Neural progenitor cell (in vitro differentiated cells): ENCODE measurements at regions not wholly inside any gene's neighbourhood (a gene's known extent, or its start where the extent isn't known, plus 50 kb on each side); places are given as distances from the start of the nearest gene placed in this dataset.

Source experiments
- DNase-seq: peaks from one replicate; pipeline ENCODE4 v3.0.0-alpha.2; 2016; ENCODE audit warnings: low spot score
- H2AFZ ChIP-seq: fragments of 200-600 bp; sonication (generic); replicated peaks from 2 replicates; pipeline ENCODE4 v1.6.1; 2016; ENCODE audit warnings: antibody characterized with exemption
- H3F3A ChIP-seq: fragments of 200-600 bp; sonication (generic); 2 replicates; pipeline ENCODE4 v1.6.1; 2016; ENCODE audit warnings: antibody characterized with exemption, low read depth
- H3K27ac ChIP-seq: fragments of 200-600 bp; sonication (generic); 2 replicates; pipeline ENCODE4 v1.5.1; 2016; ENCODE audit warnings: mild to moderate bottlenecking
- H3K27me3 ChIP-seq: fragments of 200-600 bp; sonication (generic); 2 replicates; pipeline ENCODE4 v1.6.1; 2016; ENCODE audit warnings: mild to moderate bottlenecking, moderate library complexity
- H3K36me3 ChIP-seq: fragments of 200-600 bp; sonication (generic); 2 replicates; pipeline ENCODE4 v1.5.1; 2016
- H3K4me1 ChIP-seq: fragments of 200-600 bp; sonication (generic); 2 replicates; pipeline ENCODE4 v1.6.1; 2016; ENCODE audit warnings: mixed run types
- H3K4me2 ChIP-seq: fragments of 200-600 bp; sonication (generic); 2 replicates; pipeline ENCODE4 v1.6.1; 2016
- H3K4me3 ChIP-seq: fragments of 200-600 bp; sonication (generic); 2 replicates; pipeline ENCODE4 v1.5.1; 2016
- H3K79me2 ChIP-seq: fragments of 200-600 bp; sonication (generic); 2 replicates; pipeline ENCODE4 v1.6.1; 2016; ENCODE audit warnings: low read depth
- H3K9ac ChIP-seq: fragments of 200-600 bp; sonication (generic); 2 replicates; pipeline ENCODE4 v1.6.1; 2016
- H3K9me3 ChIP-seq: fragments of 200-600 bp; sonication (generic); 2 replicates; pipeline ENCODE4 v1.5.1; 2016; ENCODE audit warnings: low read depth
- H4K20me1 ChIP-seq: fragments of 200-600 bp; sonication (generic); 2 replicates; pipeline ENCODE4 v1.6.1; 2016; ENCODE audit warnings: low read depth
- H3K27ac Mint-ChIP-seq: 3 replicates; pipeline ENCODE4 v1.8.0; 2021; ENCODE audit warnings: mixed read lengths
- H3K27me3 Mint-ChIP-seq: 2 replicates; pipeline ENCODE4 v1.8.0; 2022; ENCODE audit warnings: low read depth, mild to moderate bottlenecking, inconsistent platforms, moderate library complexity, mixed read lengths; ENCODE audit not compliant: insufficient read depth
- H3K36me3 Mint-ChIP-seq: 3 replicates; pipeline ENCODE4 v1.8.0; 2021; ENCODE audit warnings: mixed read lengths
- H3K4me1 Mint-ChIP-seq: 3 replicates; pipeline ENCODE4 v1.8.0; 2021; ENCODE audit warnings: mixed read lengths
- H3K4me3 Mint-ChIP-seq: 3 replicates; pipeline ENCODE4 v1.8.0; 2021; ENCODE audit warnings: mild to moderate bottlenecking, moderate library complexity, mixed read lengths
- H3K9me3 Mint-ChIP-seq: 3 replicates; pipeline ENCODE4 v1.8.0; 2020; ENCODE audit warnings: mixed read lengths
- CTCF ChIP-seq: fragments of 200-600 bp; sonication (generic); IDR thresholded peaks from 2 replicates; pipeline ENCODE4 v1.5.1; 2017; ENCODE audit warnings: antibody characterized with exemption, mild to moderate bottlenecking
- EZH2 ChIP-seq: fragments of 200-600 bp; sonication (generic); IDR thresholded peaks from 2 replicates; pipeline ENCODE4 v1.6.1; 2017; ENCODE audit warnings: antibody characterized with exemption, mild to moderate bottlenecking, moderate library complexity
- EZH2phosphoT487 ChIP-seq: fragments of 200-600 bp; sonication (generic); IDR thresholded peaks from 2 replicates; pipeline ENCODE4 v1.6.1; 2017; ENCODE audit warnings: antibody characterized with exemption

GRCh38 chr9:86724529-86724928 is 222.8 kb downstream of the GAS1 start:
- Histone ChIP-seq H3K4me3 (no peak overlapping the region), H3K9me3 (no peaks in the 10 kb centered on the region), H3F3A (no peaks in the 10 kb centered on the region), H3K4me2 (no peak overlapping the region), H3K9ac (no peak overlapping the region), H2AFZ (no peak overlapping the region), H4K20me1 (no peaks in the 10 kb centered on the region), H3K27me3 (no peaks in the 10 kb centered on the region), H3K79me2 (no peaks in the 10 kb centered on the region), H3K27ac (no peak overlapping the region), H3K4me1 (no peaks in the 10 kb centered on the region), H3K36me3 (no peaks in the 10 kb centered on the region)
- Mint-ChIP-seq H3K27me3 (no peaks in the 10 kb centered on the region), H3K4me1 (peaks cover 10% of the 10 kb centered on the region), H3K36me3 (no peaks in the 10 kb centered on the region), H3K4me3 (no peak overlapping the region), H3K27ac (no peak overlapping the region), H3K9me3 (no peaks in the 10 kb centered on the region)
- no peak for TF ChIP-seq EZH2
- no peak for TF ChIP-seq EZH2phosphoT487
- no peak for TF ChIP-seq CTCF
- no peak for DNase-seq

GRCh38 chr9:86723346-86723745 is 224.0 kb downstream of the GAS1 start:
- Histone ChIP-seq H3F3A (no peaks in the 10 kb centered on the region), H3K4me2 (no peak overlapping the region), H4K20me1 (no peaks in the 10 kb centered on the region), H3K9me3 (no peaks in the 10 kb centered on the region), H3K9ac (no peak overlapping the region), H3K79me2 (no peaks in the 10 kb centered on the region), H3K27ac (no peak overlapping the region), H3K4me3 (no peak overlapping the region), H3K36me3 (no peaks in the 10 kb centered on the region), H3K27me3 (no peaks in the 10 kb centered on the region), H2AFZ (peak overlapping the region; percentile 27), H3K4me1 (no peaks in the 10 kb centered on the region)
- DNase-seq, result no peak
- Mint-ChIP-seq H3K4me1 (peaks cover 10% of the 10 kb centered on the region), H3K36me3 (no peaks in the 10 kb centered on the region), H3K9me3 (no peaks in the 10 kb centered on the region), H3K27ac (no peak overlapping the region), H3K4me3 (no peak overlapping the region), H3K27me3 (no peaks in the 10 kb centered on the region)
- TF ChIP-seq EZH2phosphoT487 (no peak), CTCF (no peak), EZH2 (no peak)

GRCh38 chr9:86722706-86723075 is 224.6 kb downstream of the GAS1 start:
- Histone ChIP-seq H3F3A (no peaks in the 10 kb centered on the region), H3K27ac (no peak overlapping the region), H4K20me1 (no peaks in the 10 kb centered on the region), H3K79me2 (no peaks in the 10 kb centered on the region), H3K9ac (no peak overlapping the region), H3K4me1 (no peaks in the 10 kb centered on the region), H3K27me3 (no peaks in the 10 kb centered on the region), H3K36me3 (no peaks in the 10 kb centered on the region), H3K4me3 (no peak overlapping the region), H3K4me2 (no peak overlapping the region), H3K9me3 (no peaks in the 10 kb centered on the region), H2AFZ (peak overlapping the region; percentile 27)
- H3K4me3 Mint-ChIP-seq, result no peak overlapping the region
- H3K9me3 Mint-ChIP-seq, result no peaks in the 10 kb centered on the region
- no peaks in the 10 kb centered on the region for H3K27me3 Mint-ChIP-seq
- no peak overlapping the region for H3K27ac Mint-ChIP-seq
- H3K36me3 Mint-ChIP-seq, result no peaks in the 10 kb centered on the region
- peaks cover 10% of the 10 kb centered on the region for H3K4me1 Mint-ChIP-seq
- DNase-seq, result no peak
- no peak for TF ChIP-seq EZH2
- TF ChIP-seq EZH2phosphoT487, result no peak
- no peak for TF ChIP-seq CTCF
